ENCODE measurements at regions not wholly inside any gene's neighbourhood (a gene's known extent, or its start where the extent isn't known, plus 50 kb on each side); places are given as distances from the start of the nearest gene placed in this dataset.

DNA sequence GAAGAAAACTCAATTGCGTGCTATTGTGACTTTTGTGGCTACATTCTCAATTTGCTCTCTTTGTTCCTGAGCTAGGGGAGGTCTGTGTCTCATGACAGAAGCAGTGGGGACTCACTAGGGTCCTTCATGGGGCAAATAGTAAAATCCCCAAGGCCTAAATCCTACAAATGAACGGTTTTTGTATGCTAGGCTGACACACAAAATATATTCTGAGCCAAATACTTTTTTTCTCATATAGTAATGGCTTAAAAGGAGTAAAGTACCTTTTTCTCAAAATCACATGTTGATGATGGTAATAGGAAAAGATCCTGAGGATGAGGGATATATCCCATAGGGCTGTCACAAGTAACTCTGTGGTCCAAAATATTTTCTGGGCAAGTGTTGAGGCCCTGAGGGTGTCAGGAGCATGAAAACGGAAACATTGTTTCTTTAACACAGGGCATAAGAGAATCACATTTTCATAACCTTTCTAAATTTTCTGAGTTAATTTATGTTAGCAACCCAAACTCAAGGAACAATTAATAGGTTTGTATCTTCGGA is 77.5 kb upstream of the CNTNAP4 start:
- ChIA-PET CTCF (no interaction called here), POLR2A (no interaction called here)
- no peak overlapping the region for H3K4me3 ChIP-seq (ENCODE audit: low read depth in 2 of 2, low read length in 2 of 2)
- no peak overlapping the region for H3K27ac ChIP-seq (ENCODE audit: low read length)
- BruUV-seq (replicated peaks): no TSS peak
- H3K9me3 ChIP-seq (ENCODE audit: control insufficient read depth, insufficient read depth, low read depth, low read length): no peaks in the 10 kb centered on the region
- intact Hi-C loops (cut with micrococcal nuclease; ENCODE audit: unreplicated experiment): no loop called here
- no peak for ATAC-seq
- in situ Hi-C loops (cut with HindIII; ENCODE audit: low pct_unique_long_range_greater_than_20kb, low sequenced_read_pairs): no loop called here
- TF ChIP-seq, protein P1, sequence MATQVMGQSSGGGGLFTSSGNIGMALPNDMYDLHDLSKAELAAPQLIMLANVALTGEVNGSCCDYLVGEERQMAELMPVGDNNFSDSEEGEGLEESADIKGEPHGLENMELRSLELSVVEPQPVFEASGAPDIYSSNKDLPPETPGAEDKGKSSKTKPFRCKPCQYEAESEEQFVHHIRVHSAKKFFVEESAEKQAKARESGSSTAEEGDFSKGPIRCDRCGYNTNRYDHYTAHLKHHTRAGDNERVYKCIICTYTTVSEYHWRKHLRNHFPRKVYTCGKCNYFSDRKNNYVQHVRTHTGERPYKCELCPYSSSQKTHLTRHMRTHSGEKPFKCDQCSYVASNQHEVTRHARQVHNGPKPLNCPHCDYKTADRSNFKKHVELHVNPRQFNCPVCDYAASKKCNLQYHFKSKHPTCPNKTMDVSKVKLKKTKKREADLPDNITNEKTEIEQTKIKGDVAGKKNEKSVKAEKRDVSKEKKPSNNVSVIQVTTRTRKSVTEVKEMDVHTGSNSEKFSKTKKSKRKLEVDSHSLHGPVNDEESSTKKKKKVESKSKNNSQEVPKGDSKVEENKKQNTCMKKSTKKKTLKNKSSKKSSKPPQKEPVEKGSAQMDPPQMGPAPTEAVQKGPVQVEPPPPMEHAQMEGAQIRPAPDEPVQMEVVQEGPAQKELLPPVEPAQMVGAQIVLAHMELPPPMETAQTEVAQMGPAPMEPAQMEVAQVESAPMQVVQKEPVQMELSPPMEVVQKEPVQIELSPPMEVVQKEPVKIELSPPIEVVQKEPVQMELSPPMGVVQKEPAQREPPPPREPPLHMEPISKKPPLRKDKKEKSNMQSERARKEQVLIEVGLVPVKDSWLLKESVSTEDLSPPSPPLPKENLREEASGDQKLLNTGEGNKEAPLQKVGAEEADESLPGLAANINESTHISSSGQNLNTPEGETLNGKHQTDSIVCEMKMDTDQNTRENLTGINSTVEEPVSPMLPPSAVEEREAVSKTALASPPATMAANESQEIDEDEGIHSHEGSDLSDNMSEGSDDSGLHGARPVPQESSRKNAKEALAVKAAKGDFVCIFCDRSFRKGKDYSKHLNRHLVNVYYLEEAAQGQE (IDR thresholded peaks at IDR 0.05; ENCODE audit: insufficient read depth in 1 of 2, low read depth in 2 of 2, low read length in 1 of 2): no peak
- no peaks in the 10 kb centered on the region for H3K4me1 ChIP-seq (ENCODE audit: control insufficient read depth, insufficient read depth, low read length)
- H3K36me3 ChIP-seq (ENCODE audit: control insufficient read depth, insufficient read depth, low read length): no peaks in the 10 kb centered on the region
- no peaks in the 10 kb centered on the region for H3K27me3 ChIP-seq (ENCODE audit: control insufficient read depth, insufficient read depth, low read length)
- DNase-seq (ENCODE audit: low read depth, low spot score): no peak

DNA sequence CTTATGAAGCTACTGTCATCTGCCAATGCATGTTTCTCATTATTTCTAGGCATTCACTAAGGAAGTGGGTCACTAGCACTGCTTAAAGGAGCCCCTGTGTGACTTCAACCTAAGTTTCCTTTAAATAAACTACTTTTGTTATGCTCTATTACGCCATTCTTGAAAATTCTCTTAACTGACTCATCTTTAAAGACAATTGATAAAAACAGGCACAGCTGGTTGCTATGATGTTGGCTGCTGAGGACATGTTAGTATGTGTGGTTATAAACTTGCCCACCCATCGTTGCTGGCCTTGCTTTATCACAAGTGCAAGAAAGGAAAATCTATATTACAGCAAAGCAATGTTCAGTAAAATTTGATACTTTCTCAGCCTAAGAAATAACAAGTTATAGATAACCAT is 75.8 kb upstream of the CNTNAP4 start:
- H3K9me3 ChIP-seq (ENCODE audit: control insufficient read depth, insufficient read depth, low read depth, low read length): no peaks in the 10 kb centered on the region
- ChIA-PET CTCF (no interaction called here), POLR2A (no interaction called here)
- ATAC-seq: no peak
- no peak overlapping the region for H3K4me3 ChIP-seq (ENCODE audit: low read depth in 2 of 2, low read length in 2 of 2)
- no peaks in the 10 kb centered on the region for H3K27me3 ChIP-seq (ENCODE audit: control insufficient read depth, insufficient read depth, low read length)
- in situ Hi-C loops (cut with HindIII; ENCODE audit: low pct_unique_long_range_greater_than_20kb, low sequenced_read_pairs): no loop called here
- TF ChIP-seq, protein P1 (IDR thresholded peaks at IDR 0.05; ENCODE audit: insufficient read depth in 1 of 2, low read depth in 2 of 2, low read length in 1 of 2): no peak
- TF ChIP-seq TCF7L2 (IDR thresholded peaks at IDR 0.05; ENCODE audit: low read depth, low read length) (no peak), SIN3A (IDR thresholded peaks at IDR 0.05; ENCODE audit: borderline replicate concordance, insufficient read depth, low read depth, low read length) (no peak), POLR2AphosphoS5 (IDR thresholded peaks at IDR 0.05; ENCODE audit: low read depth, low read length) (no peak)
- TF ChIP-seq, protein P2, sequence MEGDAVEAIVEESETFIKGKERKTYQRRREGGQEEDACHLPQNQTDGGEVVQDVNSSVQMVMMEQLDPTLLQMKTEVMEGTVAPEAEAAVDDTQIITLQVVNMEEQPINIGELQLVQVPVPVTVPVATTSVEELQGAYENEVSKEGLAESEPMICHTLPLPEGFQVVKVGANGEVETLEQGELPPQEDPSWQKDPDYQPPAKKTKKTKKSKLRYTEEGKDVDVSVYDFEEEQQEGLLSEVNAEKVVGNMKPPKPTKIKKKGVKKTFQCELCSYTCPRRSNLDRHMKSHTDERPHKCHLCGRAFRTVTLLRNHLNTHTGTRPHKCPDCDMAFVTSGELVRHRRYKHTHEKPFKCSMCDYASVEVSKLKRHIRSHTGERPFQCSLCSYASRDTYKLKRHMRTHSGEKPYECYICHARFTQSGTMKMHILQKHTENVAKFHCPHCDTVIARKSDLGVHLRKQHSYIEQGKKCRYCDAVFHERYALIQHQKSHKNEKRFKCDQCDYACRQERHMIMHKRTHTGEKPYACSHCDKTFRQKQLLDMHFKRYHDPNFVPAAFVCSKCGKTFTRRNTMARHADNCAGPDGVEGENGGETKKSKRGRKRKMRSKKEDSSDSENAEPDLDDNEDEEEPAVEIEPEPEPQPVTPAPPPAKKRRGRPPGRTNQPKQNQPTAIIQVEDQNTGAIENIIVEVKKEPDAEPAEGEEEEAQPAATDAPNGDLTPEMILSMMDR (IDR thresholded peaks at IDR 0.05): no peak
- no peak for DNase-seq (ENCODE audit: low read depth, low spot score)
- no peaks in the 10 kb centered on the region for H3K36me3 ChIP-seq (ENCODE audit: control insufficient read depth, insufficient read depth, low read length)
- BruUV-seq (replicated peaks): no TSS peak
- no peaks in the 10 kb centered on the region for H3K4me1 ChIP-seq (ENCODE audit: control insufficient read depth, insufficient read depth, low read length)
- no peak overlapping the region for H3K27ac ChIP-seq (ENCODE audit: low read length)
- intact Hi-C loops (cut with micrococcal nuclease; ENCODE audit: unreplicated experiment): no loop called here
